HG03159 (cell line): ENCODE measurements at regions not wholly inside any gene's neighbourhood (a gene's known extent, or its start where the extent isn't known, plus 50 kb on each side); places are given as distances from the start of the nearest gene placed in this dataset.
"Not testable (repeated sequence)": the region's sequence is repeated elsewhere in the genome, so short reads cannot be mapped to it uniquely, and the experiment has no call there.

Experiments used
- ATAC-seq: cut with Tn5 transposase; IDR thresholded peaks from one replicate; pipeline ENCODE4 v1.9.1; 2021; ENCODE audit warnings: mild to moderate bottlenecking, moderate library complexity; ENCODE audit not compliant: unreplicated experiment

DNA sequence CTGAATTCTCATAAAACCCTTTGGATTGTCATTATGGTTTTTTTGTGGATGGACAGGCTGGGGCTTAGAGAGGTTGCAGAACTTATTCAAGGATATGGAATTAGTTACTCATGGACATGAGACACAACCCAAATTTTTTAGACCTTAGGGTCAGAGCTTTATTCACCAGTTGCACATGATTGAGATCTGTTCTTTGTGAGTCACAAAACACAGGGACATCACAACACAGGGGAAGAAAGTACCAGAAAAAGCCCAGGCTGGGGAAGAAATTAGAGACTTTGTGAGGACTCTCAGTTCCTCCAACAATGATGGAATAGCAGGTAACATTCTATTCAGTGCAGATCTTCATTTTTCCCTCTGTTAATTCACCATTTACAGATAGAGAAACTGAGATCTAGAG, 602.4 kb upstream of the CPEB2 start:
- ATAC-seq: no peak

DNA sequence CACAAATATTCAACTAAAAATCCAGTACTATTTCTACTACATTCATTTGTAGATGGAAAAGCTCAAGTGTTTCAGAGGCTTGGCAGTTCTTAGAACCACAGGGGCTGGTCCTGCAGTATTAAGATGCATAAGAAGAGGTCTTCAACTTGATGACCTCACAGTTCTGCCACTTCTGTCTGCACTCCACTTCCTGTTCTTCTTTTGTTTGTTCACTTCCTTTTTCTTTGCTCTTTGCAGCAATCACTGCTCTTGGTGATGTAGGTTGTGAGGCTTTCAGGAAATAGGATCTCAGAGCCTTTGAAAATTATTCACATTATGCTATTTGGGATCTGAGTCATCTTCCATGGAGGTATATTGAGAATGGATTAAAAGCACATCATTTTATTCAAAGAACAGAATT, 602.0 kb upstream of the CPEB2 start:
- ATAC-seq: no peak

DNA sequence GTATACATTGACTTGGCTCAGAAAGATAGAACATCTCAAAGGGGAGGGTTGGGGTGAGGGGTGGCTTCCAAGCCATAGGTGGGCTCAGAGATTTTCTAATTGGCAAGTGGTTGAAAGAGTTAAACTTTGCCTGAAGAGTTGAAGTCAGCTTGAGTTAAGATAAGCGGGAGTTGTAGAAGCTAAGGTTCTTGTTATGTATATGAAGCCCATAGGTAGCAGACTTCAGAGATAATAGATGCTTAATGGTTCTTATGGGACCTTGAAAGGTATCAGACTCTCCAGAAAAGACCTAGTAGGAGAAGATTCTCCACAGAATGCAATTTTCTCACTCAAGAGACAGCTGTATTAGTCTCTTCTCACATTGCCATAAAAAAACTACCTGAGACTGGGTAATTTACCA, 599.1 kb upstream of the CPEB2 start:
- no peak for ATAC-seq

DNA sequence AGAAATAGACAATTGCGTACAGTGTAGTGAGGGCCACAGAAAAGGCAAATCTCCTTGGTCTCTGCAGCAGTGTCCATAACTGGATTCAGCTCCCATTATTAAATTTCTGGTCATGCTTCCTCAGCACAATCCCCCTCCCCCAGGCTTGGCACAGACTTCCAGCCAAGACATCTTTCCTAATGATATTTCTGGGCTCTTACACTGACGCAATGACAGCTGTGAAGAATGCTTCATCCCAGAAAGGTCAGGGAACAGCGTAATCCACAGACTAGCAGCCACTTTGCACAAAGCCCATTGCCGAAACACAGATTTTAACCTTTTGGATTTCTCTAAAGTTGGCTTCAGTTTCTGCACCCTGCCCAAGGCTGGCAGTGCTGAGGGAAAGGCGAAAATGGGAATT, 597.6 kb upstream of the CPEB2 start:
- ATAC-seq: no peak

DNA sequence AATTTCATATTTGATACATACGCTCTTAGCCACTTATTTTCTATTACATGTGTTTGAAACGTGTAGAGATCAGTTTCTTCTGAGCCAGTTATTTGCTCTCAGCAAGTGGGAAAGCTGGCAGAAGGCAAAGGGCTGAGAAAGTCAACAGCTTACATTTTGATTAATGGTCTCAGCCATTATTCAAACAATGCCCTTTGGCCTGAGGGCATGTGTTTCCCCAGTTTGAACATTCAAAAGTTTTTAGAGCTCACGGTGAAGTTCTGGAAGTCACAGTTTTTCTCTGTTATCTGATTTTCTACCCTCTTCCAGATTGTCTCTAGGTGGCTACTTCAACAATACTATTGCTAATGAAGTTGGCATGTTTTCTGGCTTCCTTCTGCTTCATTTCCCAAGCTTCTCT, 591.8 kb upstream of the CPEB2 start:
- ATAC-seq: no peak

DNA sequence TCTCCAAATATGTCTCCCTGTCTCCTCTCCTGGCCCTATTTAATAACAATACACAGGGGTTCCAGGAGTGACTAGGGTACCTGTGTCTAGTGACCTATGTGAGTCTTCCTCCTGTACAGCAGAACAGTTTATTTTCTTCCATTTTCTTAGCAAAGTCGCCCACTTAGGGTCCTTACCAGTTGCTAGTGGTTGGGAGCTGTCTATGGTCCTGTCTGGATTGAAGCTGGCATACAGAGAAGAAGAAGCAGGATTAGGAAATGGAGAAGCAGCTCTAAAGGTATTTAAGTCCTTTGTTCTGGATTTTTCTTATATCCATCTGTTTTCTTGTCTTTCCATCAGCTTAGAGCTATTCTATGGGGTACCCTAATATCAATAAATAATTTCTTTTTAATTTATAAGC, 587.1 kb upstream of the CPEB2 start:
- ATAC-seq: no peak

DNA sequence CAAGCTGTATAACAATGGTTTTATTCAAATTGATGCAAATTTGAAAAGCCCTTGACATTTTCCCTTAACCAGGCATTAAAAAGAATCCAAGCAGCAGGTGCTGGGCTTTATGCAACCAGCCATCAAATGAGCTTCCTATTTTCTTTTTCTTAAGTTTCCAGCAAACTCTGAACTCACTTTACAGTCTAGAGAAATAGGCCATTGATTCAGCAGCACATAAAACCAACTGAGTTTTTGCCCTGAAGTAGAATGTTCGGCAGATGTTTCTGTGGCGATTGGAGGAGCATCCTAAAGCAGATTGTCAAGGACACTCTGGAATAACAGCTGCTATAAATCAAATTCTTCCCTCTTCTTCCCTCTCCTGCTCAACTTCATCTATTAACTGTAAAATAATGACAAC, 582.8 kb upstream of the CPEB2 start:
- no peak for ATAC-seq

DNA sequence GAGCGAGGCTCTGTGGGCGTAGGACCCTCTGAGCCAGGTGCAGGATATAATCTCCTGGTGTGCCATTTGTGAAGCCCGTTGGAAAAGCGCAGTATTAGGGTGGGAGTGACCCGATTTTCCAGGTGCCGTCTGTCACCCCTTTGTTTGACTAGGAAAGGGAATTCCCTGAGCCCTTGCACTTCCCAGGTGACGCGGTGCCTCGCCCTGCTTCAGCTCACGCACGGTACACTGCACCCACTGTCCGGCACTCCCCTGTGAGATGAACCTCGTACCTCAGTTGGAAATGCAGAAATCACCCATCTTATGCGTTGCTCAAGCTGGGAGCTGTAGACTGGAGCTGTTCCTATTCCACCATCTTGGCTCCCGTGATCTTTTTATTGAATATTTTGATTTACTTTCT, 576.0 kb upstream of the CPEB2 start:
- ATAC-seq: not testable (repeated sequence)

DNA sequence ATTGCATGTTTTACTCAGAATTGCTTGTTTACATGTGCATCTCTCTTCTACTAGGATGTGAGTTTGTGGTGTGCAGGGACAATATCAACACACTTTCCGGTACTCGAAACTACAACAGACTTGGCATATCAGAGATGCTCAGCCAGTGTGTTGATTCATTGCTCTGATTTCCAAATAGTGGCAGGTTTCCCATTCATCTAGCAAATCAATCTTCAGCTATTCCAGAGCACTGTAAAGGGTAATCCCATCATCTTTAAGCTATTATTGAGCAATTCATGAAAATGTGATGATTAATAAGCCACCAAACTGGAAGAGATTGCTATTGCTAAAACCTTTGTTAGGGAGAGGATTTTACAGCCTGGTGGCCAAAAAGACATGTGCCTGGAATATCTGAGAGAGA, 574.2 kb upstream of the CPEB2 start:
- no peak for ATAC-seq

DNA sequence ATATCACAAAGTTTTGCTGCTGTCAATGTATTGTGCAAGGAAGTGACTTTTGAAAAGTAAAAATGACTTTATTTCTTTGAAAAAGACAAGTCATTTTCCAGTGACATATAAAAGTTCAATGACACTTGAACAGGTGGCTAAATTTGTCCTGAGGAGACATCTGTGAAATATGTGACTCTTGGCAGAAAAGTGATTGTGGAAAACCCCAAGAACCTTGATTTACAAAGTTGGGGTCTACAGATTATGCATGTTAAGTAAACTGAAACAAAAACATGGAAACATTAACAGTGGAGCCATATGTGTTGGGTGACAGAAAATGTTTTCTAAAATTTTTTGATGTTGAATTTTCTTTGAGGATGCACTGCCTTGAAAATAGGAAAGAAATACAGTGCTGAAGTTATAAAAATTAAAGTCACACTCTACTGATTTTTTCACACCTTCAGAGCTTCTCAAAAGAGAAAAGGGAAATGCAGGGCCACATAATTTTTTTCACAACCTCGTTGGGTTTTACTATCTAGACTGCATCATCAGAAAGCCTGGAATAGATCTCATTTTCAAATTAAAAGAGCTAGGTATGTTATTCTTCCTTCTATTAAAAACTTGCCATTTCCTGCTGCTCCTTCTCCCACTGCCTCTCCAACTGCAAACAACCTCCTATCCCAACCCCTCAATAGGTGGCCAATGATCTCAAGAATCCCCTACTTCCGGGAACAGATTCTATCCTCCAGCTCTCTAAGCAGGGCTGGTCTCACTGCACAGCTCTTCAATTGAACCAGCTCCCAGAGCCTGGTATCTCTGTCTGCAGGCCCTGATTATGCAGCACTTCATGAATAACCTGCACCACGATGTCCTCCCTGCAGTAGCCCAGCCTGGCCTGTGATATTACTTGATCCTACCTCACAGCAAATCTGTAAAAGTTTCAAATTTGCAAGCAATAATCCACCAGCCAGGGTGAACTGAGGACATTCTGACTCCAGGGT, 570.8 kb upstream of the CPEB2 start:
- ATAC-seq: no peak

DNA sequence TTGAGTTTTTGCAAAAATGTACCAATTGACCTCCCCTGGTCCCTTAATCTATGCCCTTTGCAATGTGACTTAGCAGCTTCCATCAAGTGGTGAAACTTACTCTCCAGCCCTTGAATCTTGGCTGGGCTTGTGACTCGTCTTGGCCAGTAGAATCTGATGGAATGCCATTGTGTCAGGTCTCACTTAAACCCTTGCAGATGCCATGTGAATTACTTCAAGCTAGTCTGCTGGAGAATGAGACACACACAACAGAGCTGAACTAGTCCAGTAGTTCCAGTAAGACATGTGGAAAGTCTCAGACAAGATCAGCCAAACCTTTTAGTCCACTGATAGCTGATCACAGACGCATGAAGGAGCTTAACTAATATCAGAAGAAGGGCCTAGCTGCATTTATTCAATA, 567.8 kb upstream of the CPEB2 start:
- no peak for ATAC-seq

DNA sequence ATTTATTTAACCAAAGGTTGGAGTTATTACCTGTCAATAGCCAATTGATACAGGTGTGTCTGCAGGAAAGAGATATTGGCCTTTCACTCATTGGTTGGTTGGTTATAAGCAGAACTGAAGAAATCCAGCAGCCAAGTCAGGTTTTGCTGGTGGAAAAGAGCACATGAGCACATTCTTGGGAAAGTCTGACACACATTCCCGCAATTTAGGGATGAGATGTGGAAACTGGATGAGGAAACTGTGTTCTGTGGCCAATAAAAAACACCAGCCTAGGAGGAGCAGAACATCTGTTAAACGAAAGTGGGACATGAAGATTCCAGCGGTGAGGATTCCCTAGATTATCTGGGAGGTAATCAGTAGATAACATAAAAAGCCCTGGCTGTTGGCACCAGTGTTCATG, 567.4 kb upstream of the CPEB2 start:
- no peak for ATAC-seq

DNA sequence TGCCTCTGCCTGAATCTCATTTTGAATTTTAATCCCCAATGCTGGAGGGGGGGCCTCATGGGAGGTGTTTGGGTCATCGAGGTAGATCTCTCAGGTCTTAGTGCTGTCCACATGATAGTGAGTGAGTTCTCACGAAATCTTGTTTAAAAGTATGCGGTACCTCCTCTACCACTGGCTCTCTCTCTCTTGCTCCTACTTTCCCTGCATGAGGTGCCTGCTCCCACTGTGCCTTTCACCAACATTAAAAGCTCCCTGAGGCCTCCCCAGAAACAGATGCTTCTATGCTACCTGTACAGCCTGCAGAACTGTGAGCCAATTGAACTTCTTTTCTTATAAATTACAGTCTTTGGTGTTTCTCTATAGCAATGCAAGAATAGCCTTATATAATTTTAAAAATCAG, 560.7 kb upstream of the CPEB2 start:
- no peak for ATAC-seq

DNA sequence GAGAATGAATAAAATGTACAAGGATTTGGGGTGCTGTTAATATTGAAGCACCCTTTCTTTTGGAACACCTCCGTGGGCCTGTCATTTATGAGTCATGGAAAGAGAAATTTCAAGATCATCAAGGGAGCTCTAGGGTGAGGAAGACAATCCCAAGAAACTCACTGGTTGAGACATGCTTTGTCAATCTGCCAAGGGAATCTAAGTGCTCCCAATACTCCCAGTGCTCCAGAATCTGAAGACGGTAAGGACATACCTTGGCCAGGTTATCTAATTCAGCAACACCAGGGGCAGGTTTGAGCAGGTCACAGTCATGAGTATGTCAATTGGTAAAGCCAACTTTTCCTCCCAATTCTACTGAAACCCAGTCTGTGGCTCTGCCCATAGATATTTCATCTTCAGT, 556.4 kb upstream of the CPEB2 start:
- ATAC-seq: no peak

DNA sequence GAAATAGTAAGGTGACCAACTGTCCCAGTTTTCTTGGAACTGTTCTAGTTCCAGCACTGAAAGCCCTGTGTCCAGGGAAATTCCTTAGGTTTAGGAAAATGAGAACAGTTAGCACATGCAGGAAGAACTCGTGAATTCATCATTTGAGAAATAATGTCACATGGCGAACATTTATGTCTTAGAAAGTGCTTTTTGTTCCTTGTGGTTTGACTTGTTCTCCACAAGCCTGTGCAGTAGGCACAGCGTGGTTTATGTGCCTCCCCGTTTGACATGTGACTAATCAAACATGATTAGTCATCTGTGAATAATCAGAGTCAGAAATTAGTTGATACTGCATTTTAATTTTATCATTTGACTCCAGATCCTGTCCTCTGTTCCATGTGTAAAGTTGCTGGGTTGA, 556.0 kb upstream of the CPEB2 start:
- ATAC-seq: no peak

DNA sequence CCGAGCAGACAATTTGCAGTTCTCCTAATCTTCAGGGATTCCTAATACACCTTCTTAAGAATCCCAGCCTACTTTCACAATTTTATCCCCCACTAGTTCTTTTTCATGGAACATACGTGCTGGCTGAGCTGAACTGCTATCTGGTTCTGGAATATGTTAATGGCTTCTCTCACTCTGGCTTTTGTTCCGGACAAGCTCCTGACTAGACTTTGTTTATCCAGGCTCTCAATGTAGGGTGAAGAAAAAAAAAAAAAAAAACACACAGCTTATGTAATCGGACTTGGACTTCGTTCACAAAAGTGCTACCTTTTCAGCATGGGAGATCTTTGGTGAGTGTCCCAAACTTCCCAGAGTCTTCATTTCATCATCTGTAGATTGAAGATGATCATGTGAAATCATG, 555.4 kb upstream of the CPEB2 start:
- ATAC-seq: no peak

DNA sequence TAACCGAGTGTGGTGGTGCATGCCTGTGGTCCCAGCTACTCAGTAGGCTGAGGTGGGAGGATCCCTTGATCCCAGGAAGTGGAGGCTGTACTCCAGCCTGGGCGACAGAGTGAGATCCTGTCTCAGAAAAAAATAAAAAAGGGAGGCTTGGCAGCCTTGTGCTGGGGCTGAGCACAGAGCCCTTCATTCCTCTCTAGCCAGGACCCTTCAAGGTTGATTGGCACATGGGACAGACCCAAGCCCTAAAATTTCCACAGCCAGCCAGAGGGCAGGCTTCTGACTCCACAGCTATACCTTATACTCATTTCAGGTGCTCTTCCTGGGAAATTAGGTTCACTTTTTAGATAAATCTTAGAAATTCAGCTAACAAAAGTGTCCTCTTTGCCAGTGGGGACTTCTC, 553.0 kb upstream of the CPEB2 start:
- no peak for ATAC-seq

DNA sequence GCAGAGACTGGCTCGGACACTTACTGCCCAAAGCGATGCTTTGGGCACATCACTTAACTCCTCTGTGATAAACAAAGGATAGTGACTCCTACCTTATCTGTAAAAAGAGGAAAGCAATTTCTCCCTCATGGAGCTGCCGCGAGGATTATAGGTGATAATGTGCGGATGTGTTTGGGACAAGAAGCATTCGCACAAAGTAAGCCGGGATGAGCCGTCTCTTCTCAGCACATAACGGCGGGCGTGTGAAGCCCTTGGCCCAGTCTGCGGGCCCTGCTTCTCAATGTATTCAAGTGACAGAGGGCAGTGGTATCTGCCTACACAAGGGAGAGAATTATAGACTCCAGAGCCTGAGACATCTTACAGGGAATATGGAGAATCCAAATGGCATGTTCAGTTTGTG, 550.3 kb upstream of the CPEB2 start:
- no peak for ATAC-seq

DNA sequence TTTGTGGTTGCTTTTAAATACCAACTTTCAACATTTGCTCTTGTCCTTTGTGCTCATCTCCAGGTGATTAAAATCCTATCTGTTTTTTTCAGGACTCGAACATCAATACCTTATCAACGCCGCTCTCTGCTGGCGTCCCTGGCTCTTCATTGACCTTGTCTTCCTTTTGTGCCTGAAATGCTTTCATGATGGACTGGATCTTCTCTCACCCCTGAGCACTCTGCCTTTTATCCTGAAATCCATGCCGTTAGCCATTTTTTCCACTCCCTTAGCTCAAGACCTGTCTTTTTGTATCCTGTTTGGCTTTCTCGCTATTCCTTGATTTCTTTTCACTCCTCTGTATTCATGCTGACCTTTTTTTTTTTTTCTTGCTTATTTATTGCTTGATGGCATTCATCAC, 549.5 kb upstream of the CPEB2 start:
- ATAC-seq: no peak

DNA sequence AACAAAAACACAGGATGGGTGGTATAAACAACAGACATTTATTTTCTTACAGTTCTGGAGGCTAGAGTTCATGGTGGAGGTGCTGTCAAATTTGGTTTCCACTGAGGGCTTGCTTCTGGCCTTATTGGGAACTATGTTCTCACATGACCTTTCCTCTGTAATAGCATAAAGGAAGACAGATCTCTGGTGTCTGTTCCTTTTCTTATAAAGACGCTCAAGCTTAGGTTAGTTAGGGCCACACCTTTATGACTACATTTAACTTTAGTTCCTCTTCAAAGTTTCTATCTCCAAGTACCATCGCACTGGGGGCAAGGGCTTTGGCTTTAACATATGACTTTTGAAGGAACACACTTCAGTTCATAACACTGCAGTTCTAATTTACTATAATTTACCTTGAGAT, 543.8 kb upstream of the CPEB2 start:
- ATAC-seq: no peak

DNA sequence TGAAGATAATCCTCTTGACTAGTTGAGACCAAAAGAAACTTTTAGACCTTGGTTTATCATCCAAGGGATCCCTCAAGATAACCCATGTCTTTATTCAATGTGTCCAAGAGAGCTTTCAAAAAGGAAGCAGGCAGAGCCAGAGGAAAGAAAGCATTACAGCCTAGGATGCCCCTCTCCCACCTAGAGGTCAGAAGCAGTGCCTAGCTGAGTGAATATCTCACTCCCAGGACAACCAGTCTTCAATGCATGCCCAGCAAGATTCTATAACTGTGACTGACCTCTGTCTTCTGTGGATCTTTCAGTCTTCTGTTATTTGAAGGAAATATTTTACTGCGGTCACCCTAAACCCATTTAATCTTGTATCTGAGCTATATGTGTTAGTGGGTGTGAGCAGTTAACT, 537.2 kb upstream of the CPEB2 start:
- ATAC-seq: no peak

DNA sequence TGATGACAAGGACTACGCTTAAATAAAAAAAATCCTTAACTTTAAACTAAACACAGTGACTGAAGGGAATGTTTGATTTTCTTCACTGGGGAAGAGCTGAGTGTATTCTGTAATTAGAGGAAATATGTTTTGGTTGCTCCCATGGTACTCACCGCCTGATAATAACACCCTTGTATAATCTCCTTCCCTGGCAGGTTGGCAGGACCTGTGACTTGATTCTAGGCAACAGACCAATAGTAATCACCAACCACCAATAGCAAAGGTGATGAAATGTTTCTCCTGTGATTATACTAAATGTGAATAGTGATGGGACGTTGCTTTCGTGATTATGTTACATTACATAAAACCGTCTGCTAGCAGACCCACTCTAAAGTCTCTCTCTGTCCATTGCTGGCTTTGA, 536.8 kb upstream of the CPEB2 start:
- ATAC-seq: no peak

DNA sequence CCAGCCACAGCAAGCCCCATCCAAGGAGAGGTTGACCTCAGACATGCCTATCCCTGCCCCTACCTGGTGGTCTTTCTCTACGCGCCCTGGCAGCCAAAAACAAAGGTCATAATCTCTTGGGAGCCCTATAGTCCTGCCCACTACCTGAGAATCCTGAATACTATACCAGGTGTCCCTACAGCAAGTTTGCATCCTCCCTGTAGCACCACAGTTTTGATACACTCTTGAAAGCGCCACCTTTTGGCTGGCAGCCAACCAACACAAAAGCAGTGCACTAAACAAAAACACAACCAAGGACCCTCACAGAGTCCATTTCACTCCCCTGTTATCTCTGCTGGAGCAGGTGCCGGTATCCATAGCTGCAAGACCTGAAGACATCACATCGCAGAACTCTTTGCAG, 523.8 kb upstream of the CPEB2 start:
- no peak for ATAC-seq
